GM12891 (cell line): ENCODE measurements at regions not wholly inside any gene's neighbourhood (a gene's known extent, or its start where the extent isn't known, plus 50 kb on each side); places are given as distances from the start of the nearest gene placed in this dataset.

ENCODE experiments used
- DNase-seq: peaks from one replicate; pipeline ENCODE4 v3.0.0; 2011; ENCODE audit warnings: low spot score; ENCODE audit not compliant: insufficient read length
- FAIRE-seq: peaks from 2 replicates; lab custom pipeline; 2011; peaks lifted over from hg19 to GRCh38; lab: Jason Lieb, UNC
- PAX5 ChIP-seq: IDR thresholded peaks from 2 replicates; pipeline ENCODE4 v1.6.1; 2011; ENCODE audit warnings: low read length, moderate library complexity, mild to moderate bottlenecking; ENCODE audit not compliant: insufficient read depth, severe bottlenecking
- POLR2A ChIP-seq: IDR thresholded peaks from 2 replicates; pipeline ENCODE4 v1.6.1; 2011; ENCODE audit warnings: low read depth, low read length, control low read depth
- POLR2AphosphoS5 ChIP-seq: IDR thresholded peaks from 2 replicates; pipeline ENCODE4 v1.6.1; 2011; ENCODE audit warnings: low read depth, low read length, control low read depth
- POU2F2 ChIP-seq: IDR thresholded peaks from 2 replicates; pipeline ENCODE4 v1.6.1; 2011; ENCODE audit warnings: low read depth, mild to moderate bottlenecking, control low read depth, low read length, moderate library complexity
- SPI1 ChIP-seq: IDR thresholded peaks from 2 replicates; pipeline ENCODE4 v1.6.1; 2011; ENCODE audit warnings: low read depth, low read length, control low read depth
- TAF1 ChIP-seq: IDR thresholded peaks from 2 replicates; pipeline ENCODE4 v1.6.1; 2011; ENCODE audit warnings: low read depth, low read length, control low read depth

DNA sequence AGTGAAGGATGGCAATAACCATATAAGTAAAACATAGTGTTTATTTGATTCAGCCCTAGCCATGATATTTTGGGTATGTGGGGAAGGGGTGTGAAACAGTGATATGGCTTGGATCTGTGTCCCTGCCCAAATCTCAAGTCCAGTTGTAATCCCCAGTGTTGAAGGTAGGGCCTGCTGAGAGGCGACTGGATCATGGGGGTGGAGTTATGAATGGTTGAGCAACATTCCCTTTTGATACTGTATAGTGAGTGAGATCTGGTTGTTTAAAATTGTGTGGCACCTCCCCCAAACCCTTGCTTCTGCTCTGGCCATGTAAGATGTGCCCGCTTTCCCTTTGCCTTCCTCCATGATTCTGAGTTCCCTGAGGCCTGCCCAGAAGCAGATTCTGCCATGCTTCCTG lies 1804.6 kb downstream of the MAT2B start:
- no peak for FAIRE-seq
- no peak for TF ChIP-seq POLR2AphosphoS5
- no peak for DNase-seq

DNA sequence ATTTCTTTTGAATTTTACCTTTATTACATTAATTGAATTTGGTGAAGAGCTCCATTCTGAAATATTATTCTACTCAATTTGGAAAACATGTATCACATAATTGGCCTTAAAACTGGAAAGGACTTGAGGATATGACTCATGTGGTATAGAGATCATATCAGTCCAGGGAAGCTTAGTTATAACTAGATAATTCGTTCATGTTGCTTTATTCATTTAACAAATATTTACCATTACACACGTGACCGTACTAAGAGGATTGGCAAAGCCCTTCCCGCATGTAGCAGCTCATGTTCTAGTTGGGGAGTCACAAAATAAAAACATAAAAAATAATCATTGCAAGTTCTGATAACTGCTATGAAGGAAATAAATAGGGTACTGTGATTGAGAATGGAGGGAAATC lies 1816.5 kb downstream of the MAT2B start:
- no peak for FAIRE-seq
- TF ChIP-seq SPI1, result no peak
- no peak for DNase-seq

DNA sequence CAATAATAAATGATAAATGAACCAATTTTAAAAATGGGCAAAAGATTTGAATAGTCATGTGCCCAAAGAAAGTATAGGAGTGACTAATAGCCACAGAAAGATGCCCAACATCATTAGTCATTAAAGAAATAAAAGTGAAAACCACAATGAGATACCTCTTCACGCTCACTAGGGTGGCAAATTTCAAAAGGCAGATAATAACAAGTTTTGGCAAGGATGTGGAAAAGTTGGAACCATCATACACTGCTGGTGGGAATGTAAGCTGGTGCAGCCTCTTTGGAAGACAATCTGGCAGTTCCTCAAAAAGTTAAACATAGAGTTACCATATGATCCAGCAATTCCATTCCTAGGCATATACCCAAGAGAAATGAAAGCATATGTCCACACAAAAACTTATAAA lies 1819.8 kb downstream of the MAT2B start:
- TF ChIP-seq PAX5 (no peak), POLR2AphosphoS5 (no peak), POU2F2 (no peak), SPI1 (no peak), POLR2A (no peak), TAF1 (no peak)
- DNase-seq (no peak), FAIRE-seq (no peak)

DNA sequence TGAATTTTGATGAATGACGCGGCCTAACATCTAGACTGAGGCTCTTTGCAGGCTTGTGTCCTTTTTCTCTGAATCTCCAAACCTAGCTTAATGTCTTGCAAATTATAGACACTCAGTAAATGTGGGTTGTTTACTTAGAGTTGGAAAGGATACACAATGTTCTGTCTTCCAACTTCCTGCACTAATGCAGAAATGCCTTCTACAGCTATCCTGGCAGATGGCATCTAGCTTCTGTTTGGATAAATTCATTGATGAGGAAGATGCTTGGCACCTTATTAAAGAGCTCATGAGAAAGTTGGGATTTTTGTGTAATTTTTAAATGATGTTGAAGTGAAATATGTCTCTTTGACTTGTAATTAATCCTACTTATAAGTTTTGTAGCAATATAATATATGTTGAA lies 1822.2 kb downstream of the MAT2B start:
- TF ChIP-seq SPI1 (no peak), POLR2AphosphoS5 (no peak), TAF1 (no peak), PAX5 (no peak), POU2F2 (no peak), POLR2A (no peak)

DNA sequence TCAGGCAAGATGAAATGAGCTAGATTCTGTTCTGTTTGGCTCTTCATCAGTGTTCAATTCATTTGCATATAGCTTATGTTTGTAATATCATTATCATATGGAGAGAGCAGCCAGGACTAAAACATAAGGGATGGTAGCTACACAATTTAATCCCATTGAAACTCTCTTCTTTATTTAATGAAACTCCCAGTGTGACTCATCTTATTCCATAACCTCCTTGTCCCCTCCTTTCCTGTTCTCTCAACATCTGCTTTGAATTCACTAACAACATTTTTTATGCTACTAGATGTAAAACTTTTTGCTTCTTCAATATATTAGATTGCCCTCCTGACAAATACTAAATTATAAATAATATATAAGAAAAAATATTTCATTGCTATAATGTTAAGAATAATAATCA lies 1823.4 kb downstream of the MAT2B start:
- TF ChIP-seq SPI1 (no peak), POLR2A (no peak), TAF1 (no peak), PAX5 (no peak), POLR2AphosphoS5 (no peak), POU2F2 (no peak)
- FAIRE-seq, result no peak
- no peak for DNase-seq

More for the DNA sequence above, 1822.2 kb downstream of the MAT2B start:
- no peak for FAIRE-seq
- DNase-seq, result no peak

DNA sequence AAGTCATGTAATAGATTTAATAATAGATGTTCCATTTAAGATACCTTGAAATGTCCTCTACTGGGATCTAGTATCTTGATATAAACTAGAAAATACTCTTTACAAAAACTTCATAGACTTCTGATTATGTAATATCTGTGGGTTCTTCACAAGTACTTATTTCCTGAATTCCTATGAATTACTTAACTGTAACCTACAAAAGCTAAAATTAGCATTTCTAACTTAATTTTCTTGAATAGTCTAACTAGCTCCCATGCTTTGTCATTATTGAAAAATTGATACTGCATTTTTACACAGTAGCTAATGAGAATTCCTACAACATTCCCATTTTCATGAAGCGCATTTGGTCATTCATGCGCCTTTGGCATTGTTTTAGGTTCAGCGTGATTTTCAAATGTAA lies 1828.2 kb downstream of the MAT2B start:
- FAIRE-seq (no peak), DNase-seq (no peak)
- TF ChIP-seq POLR2AphosphoS5, result no peak
- TF ChIP-seq POLR2A, result no peak
- TF ChIP-seq TAF1, result no peak
- no peak for TF ChIP-seq PAX5
- no peak for TF ChIP-seq SPI1
- TF ChIP-seq POU2F2, result no peak

DNA sequence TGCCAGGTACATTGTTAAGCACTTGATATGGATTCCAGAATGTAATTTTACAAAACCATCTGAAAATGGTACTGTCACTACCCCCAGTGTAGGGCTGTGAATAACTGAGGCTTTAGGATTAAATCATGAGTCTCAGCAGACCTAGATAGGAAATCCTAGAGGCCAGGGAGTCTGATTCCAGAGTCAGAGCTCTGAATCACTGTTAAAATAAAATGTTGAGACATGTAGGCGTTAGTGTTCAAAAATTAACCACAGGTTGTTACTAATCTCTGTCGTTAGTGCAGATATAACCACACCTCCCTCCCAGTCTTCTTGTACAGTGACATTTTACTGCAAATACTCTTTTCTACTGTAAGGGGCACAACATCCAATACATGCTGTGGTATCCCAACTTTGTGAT lies 1828.8 kb downstream of the MAT2B start:
- DNase-seq (no peak), FAIRE-seq (no peak)
- TF ChIP-seq POLR2AphosphoS5, result no peak
- TF ChIP-seq PAX5, result no peak
- no peak for TF ChIP-seq TAF1
- no peak for TF ChIP-seq SPI1
- no peak for TF ChIP-seq POU2F2
- no peak for TF ChIP-seq POLR2A

DNA sequence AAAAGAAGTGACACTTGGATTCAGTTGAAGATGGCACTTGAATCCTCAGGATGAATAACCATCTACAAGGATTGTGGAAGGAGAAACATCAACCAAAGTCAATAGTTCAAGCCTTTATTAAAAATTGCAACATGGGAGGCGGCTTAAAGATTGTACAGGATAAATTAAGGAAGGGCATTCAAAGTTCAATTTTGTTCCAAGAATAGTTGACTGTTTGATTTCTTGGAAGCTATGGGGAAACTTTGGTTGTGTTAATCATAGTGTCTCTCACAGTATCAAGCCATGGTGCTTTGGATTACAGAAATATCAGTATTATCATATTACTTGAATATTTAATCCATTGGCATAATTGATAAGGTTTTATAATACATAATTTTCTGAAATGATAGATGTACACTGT lies 1844.3 kb downstream of the MAT2B start:
- no peak for TF ChIP-seq PAX5
- no peak for TF ChIP-seq TAF1
- TF ChIP-seq POLR2AphosphoS5, result no peak
- TF ChIP-seq SPI1, result no peak
- no peak for TF ChIP-seq POLR2A
- TF ChIP-seq POU2F2, result no peak
- no peak for FAIRE-seq
- DNase-seq, result no peak

DNA sequence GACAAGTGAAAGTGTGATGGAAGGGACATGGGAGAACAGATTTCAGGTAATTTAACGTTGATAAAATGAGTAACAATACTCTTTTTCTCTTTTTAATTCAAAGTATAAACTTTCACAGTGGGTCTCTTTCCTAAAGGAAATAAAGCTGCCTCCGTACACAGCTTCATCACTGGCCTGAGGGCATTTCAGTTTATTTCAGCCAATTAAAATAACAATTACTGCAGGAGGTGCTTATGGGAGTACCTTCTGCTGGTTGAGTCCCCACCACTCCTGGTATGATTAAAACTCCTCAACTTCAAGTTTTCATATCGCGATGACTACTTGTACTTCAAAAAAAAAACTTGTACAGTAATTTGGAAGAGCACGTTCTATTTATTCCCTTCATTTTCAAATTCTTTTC lies 1845.9 kb downstream of the MAT2B start:
- no peak for FAIRE-seq
- no peak for DNase-seq
- TF ChIP-seq TAF1 (no peak), POLR2A (no peak), POU2F2 (no peak), POLR2AphosphoS5 (no peak), PAX5 (no peak), SPI1 (no peak)

DNA sequence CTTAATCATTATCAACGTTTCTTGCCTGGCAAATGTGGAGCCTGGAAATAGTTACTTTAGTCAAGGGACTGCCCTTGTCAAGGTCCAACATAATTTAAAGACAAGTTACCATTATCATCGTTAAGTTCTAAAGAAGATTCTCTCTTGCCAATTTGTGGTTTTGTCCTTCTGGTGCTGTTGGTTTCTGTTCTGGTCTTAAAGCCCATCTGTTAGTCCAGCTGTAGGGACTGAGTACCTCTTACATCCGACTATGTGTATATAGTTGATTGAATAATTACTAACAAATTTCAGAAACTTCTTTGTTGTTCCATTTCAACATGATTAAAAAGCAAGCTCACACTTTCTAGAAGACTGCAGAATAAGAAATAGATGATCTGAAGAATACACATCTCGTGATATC lies 1854.9 kb downstream of the MAT2B start:
- no peak for TF ChIP-seq POU2F2
- TF ChIP-seq POLR2A, result no peak
- TF ChIP-seq TAF1, result no peak
- no peak for TF ChIP-seq PAX5
- TF ChIP-seq SPI1, result no peak
- no peak for TF ChIP-seq POLR2AphosphoS5
- FAIRE-seq (no peak), DNase-seq (no peak)
